HG03025 (cell line): ENCODE measurements at regions not wholly inside any gene's neighbourhood (a gene's known extent, or its start where the extent isn't known, plus 50 kb on each side); places are given as distances from the start of the nearest gene placed in this dataset.
"Not testable (repeated sequence)": the region's sequence is repeated elsewhere in the genome, so short reads cannot be mapped to it uniquely, and the experiment has no call there.

Experiments used
- ATAC-seq: cut with Tn5 transposase; IDR thresholded peaks from one replicate; pipeline ENCODE4 v1.9.1; 2021; ENCODE audit warnings: mild to moderate bottlenecking, moderate library complexity; ENCODE audit not compliant: unreplicated experiment, low FRiP score

GRCh38 chr12:131615326-131616042 lies 95.4 kb upstream of the SFSWAP start:
- no peak for ATAC-seq

- ATAC-seq: no peak
Observed at GRCh38 chr12:131616043-131616700, 94.7 kb upstream of the SFSWAP start.

GRCh38 chr12:131616738-131617137 lies 94.2 kb upstream of the SFSWAP start:
- ATAC-seq: no peak

DNA sequence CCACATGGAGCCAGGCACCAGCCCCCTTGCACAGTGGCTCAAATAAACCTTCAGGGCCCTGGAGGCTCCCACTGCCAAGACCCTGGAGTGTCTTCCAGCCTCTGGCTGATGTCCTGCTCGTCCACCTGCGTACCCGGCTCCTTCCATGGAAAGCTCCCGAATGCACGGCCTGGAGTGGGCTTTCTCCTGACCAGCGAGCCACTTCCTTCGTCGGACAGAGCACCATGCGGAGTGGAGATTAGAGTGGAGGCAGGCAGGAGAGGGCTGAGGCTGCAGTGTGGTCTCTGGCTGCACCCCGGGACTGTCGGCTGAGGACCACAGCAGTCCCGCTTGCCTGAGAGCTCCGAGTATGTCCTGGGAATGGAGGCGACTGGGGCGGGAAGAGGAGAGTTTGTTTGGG lies 93.7 kb upstream of the SFSWAP start:
- no peak for ATAC-seq

GRCh38 chr12:131617596-131618302 lies 93.1 kb upstream of the SFSWAP start:
- no peak for ATAC-seq

- ATAC-seq: no peak
Observed at GRCh38 chr12:131618303-131618658, 92.6 kb upstream of the SFSWAP start.

DNA sequence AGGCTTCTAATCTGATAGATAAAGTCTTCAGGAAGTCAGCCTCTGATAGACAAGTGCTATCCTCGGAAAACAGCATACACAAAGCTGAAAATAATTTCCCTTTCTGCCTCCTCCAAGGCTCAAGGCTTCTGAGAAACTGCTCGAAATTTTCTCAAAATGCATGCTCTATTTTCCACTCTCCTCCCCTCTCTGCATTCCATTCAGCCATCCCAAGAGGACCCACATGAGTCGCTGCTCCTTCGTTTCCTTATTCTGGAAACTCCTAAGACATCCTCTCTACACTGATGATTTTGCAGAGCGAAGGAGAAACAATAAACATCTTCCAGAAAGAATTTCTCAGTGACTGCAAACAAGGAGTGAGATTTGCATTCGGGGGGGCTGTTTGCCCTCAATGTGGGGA lies 92.2 kb upstream of the SFSWAP start:
- ATAC-seq: no peak

- ATAC-seq: no peak
Observed at GRCh38 chr12:131619106-131619642, 91.7 kb upstream of the SFSWAP start.

DNA sequence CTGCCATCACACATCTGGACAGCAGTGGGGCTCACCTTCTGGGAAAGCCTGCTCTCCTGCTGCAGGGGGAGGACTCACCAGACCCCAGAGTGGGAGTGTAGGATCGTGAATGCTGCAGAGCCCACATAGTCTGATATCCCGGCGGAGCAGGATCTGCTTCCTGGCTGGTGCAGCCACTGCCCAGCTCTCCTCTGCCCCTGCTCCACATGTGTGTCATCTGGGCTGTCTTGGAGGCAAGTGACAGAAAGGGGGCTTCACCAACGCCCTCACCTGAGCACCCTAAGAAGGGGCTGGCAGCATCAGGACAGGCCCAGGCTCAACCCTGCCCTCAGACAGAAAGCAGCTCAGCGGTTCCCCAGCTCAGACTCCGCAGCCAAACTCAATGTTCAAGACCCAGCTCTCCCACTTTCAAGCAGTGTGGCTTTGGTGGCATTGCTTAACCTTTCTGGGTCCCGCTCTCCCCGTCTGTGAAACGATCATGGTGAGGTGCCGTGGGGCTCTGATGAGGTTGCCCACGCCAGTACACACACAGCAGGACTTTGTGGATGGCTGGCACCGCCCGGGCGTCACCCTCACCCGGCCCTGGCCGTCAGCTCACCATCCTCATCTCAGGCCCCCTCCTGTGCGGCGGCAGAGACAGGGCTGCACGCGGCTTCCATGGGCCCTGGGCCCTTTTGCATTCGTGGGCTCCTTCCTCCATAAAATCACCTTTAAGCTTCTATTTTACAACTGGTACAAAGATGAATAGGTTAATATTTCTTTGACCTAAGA lies 91.0 kb upstream of the SFSWAP start:
- ATAC-seq: no peak

GRCh38 chr12:131620520-131620919 lies 90.4 kb upstream of the SFSWAP start:
- no peak for ATAC-seq

DNA sequence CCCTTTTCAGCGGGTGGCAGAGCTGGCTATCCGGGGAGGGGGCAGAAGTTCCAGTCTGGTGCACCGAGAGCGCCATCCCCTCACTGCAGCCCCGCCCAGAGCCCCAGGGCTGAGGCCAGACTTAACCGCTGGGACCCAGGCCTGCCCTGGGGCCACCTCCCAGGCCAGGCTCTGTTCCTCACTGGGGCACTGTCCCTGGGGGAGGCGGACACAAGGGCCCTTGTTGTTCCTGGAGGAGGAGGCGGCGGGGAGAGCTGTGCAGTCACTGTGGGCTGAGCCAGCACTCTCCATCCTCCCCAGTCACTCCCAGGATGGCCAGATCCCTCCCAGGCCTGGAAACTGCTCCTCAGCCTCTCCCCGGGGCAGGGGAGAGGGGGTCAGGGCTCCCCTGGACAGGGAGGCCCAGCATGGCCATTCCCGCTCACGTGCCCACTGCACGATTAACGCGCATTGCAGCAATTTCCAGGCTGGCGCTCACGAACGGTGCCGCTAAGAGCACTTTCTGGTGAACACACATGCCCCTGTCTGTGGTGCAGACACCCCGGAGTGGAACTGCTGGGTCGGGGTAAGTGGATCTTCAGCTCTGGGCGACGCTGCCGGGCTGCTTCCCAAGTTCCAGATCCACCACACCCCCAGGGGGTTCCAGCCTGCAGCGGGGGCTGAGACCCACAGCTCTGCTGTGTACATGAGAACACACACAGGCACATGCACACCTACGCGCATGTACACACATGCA lies 89.8 kb upstream of the SFSWAP start:
- no peak for ATAC-seq

GRCh38 chr12:131621701-131622421 lies 89.0 kb upstream of the SFSWAP start:
- no peak for ATAC-seq

- ATAC-seq: no peak
Observed at GRCh38 chr12:131622422-131622955, 88.4 kb upstream of the SFSWAP start.

GRCh38 chr12:131623404-131624368 lies 87.2 kb upstream of the SFSWAP start:
- ATAC-seq: not testable (repeated sequence)

GRCh38 chr12:131624369-131624739 lies 86.5 kb upstream of the SFSWAP start:
- ATAC-seq: not testable (repeated sequence)

DNA sequence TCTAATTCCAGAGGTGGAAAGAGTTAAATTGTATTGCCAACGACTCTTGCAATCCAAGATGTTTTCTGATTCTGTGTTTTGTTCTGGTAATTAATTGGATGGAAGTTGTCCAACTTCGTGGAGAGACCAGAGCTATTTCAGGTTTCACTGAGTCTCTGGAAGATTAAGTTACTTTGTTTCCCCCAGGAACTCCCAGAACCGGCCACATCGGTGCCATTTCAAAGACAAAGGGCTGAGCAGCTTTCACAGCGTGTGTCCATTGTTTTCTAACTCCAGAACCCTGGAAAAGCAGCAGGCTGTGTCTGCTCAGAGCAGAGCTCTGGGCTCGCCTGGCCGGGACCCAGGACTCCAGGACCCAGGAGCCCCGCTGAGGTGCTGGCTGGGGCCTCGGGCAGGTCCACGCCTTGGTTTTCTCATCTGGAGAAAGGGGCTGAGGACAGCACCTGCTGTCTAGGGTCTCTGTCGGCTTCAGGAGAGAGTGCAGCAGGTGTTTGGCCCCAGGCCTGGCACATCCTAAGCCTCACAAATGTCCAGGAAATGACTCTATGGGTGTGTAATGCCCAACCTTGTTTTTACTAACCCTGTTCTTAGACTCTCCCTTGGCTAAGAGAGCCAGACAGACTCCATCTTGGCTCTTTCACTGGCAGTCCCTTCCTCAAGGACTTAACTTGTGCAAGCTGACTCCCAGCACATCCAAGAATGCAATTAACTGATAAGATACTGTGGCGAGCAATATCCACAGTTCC lies 86.0 kb upstream of the SFSWAP start:
- not testable (repeated sequence) for ATAC-seq

GRCh38 chr12:131625966-131626722 lies 84.7 kb upstream of the SFSWAP start:
- ATAC-seq: not testable (repeated sequence)
